HG02870 (cell line): ENCODE measurements at regions not wholly inside any gene's neighbourhood (a gene's known extent, or its start where the extent isn't known, plus 50 kb on each side); places are given as distances from the start of the nearest gene placed in this dataset.

Source experiments
- ATAC-seq: cut with Tn5 transposase; IDR thresholded peaks from one replicate; pipeline ENCODE4 v1.9.1; 2021; ENCODE audit warnings: mild to moderate bottlenecking, moderate library complexity; ENCODE audit not compliant: unreplicated experiment

- ATAC-seq = no peak
These were observed 660.9 kb upstream of the LMO3 start for GRCh38 chr12:17266856-17267255.

GRCh38 chr12:17264603-17265002, 658.6 kb upstream of the LMO3 start:
- ATAC-seq = no peak

- no peak for ATAC-seq
These were observed 633.9 kb upstream of the LMO3 start for GRCh38 chr12:17239874-17240273.

- no peak for ATAC-seq
These were observed 630.0 kb upstream of the LMO3 start for GRCh38 chr12:17235996-17236395.

- no peak for ATAC-seq
These were observed 610.0 kb upstream of the LMO3 start for GRCh38 chr12:17215759-17216570.

GRCh38 chr12:17214929-17215328, 609.0 kb upstream of the LMO3 start:
- no peak for ATAC-seq

- no peak for ATAC-seq
These were observed 600.6 kb upstream of the LMO3 start for GRCh38 chr12:17206553-17206952.

- ATAC-seq = no peak
These were observed 598.5 kb upstream of the LMO3 start for GRCh38 chr12:17204289-17205054.

GRCh38 chr12:17203497-17203896, 597.5 kb upstream of the LMO3 start:
- no peak for ATAC-seq

GRCh38 chr12:17197971-17198370, 592.0 kb upstream of the LMO3 start:
- ATAC-seq = no peak

GRCh38 chr12:17192721-17193120, 586.8 kb upstream of the LMO3 start:
- ATAC-seq = no peak

- no peak for ATAC-seq
These were observed 563.9 kb upstream of the LMO3 start for GRCh38 chr12:17169726-17170471.

- ATAC-seq = no peak
These were observed 553.7 kb upstream of the LMO3 start for GRCh38 chr12:17159506-17160300.

- ATAC-seq = no peak
These were observed 552.2 kb upstream of the LMO3 start for GRCh38 chr12:17158201-17158600.

- no peak for ATAC-seq
These were observed 546.0 kb upstream of the LMO3 start for GRCh38 chr12:17151917-17152316.

- no peak for ATAC-seq
These were observed 542.7 kb upstream of the LMO3 start for GRCh38 chr12:17148706-17149105.

GRCh38 chr12:17142856-17143255, 536.9 kb upstream of the LMO3 start:
- ATAC-seq = no peak

GRCh38 chr12:17139931-17140330, 534.0 kb upstream of the LMO3 start:
- no peak for ATAC-seq

GRCh38 chr12:17137396-17137795, 531.4 kb upstream of the LMO3 start:
- no peak for ATAC-seq

GRCh38 chr12:17134315-17134714, 528.4 kb upstream of the LMO3 start:
- ATAC-seq = no peak

GRCh38 chr12:17132336-17132735, 526.4 kb upstream of the LMO3 start:
- no peak for ATAC-seq
